CD4-positive, alpha-beta T cell treated with Interleukin-6 for 4 hours (primary cell): ENCODE measurements at regions not wholly inside any gene's neighbourhood (a gene's known extent, or its start where the extent isn't known, plus 50 kb on each side); places are given as distances from the start of the nearest gene placed in this dataset.
"Not testable (repeated sequence)": the region's sequence is repeated elsewhere in the genome, so short reads cannot be mapped to it uniquely, and the experiment has no call there.

Experiments used
- DNase-seq: peaks from one replicate; pipeline ENCODE4 v3.0.0-alpha.2; 2020; ENCODE audit warnings: mixed read lengths

GRCh38 chr20:59466107-59466815 is 138.1 kb upstream of the PHACTR3 start:
- DNase-seq: no peak

GRCh38 chr20:59468831-59469230 is 135.5 kb upstream of the PHACTR3 start:
- DNase-seq: no peak

GRCh38 chr20:59469267-59470252 is 134.8 kb upstream of the PHACTR3 start:
- no peak for DNase-seq

GRCh38 chr20:59470521-59470920 is 133.8 kb upstream of the PHACTR3 start:
- DNase-seq: no peak

- DNase-seq: no peak
These were observed 132.5 kb upstream of the PHACTR3 start for GRCh38 chr20:59471653-59472421.

- no peak for DNase-seq
These were observed 130.6 kb upstream of the PHACTR3 start for GRCh38 chr20:59473742-59474141.

GRCh38 chr20:59481067-59481466 is 123.3 kb upstream of the PHACTR3 start:
- DNase-seq: no peak

- no peak for DNase-seq
These were observed 122.8 kb upstream of the PHACTR3 start for GRCh38 chr20:59481477-59482018.

GRCh38 chr20:59482351-59483187 is 121.8 kb upstream of the PHACTR3 start:
- no peak for DNase-seq

GRCh38 chr20:59483481-59483880 is 120.9 kb upstream of the PHACTR3 start:
- no peak for DNase-seq

- DNase-seq: no peak
These were observed 120.1 kb upstream of the PHACTR3 start for GRCh38 chr20:59484228-59484627.

- DNase-seq: no peak
These were observed 118.5 kb upstream of the PHACTR3 start for GRCh38 chr20:59485576-59486454.

GRCh38 chr20:59488459-59488858 is 115.9 kb upstream of the PHACTR3 start:
- DNase-seq: not testable (repeated sequence)

- DNase-seq: not testable (repeated sequence)
These were observed 113.9 kb upstream of the PHACTR3 start for GRCh38 chr20:59490196-59491004.

GRCh38 chr20:59491884-59492283 is 112.5 kb upstream of the PHACTR3 start:
- DNase-seq: no peak

GRCh38 chr20:59493926-59494325 is 110.4 kb upstream of the PHACTR3 start:
- no peak for DNase-seq

GRCh38 chr20:59495166-59495565 is 109.2 kb upstream of the PHACTR3 start:
- DNase-seq: no peak

- DNase-seq: peak; percentile 70
These were observed 108.3 kb upstream of the PHACTR3 start for GRCh38 chr20:59495894-59496510.

GRCh38 chr20:59498291-59498690 is 106.0 kb upstream of the PHACTR3 start:
- no peak for DNase-seq
